ENCODE measurements at regions not wholly inside any gene's neighbourhood (a gene's known extent, or its start where the extent isn't known, plus 50 kb on each side); places are given as distances from the start of the nearest gene placed in this dataset.

- no peaks in the 10 kb centered on the region for H3K4me1 Mint-ChIP-seq (ENCODE audit: low read depth)
- H3K4me3 Mint-ChIP-seq (ENCODE audit: low read depth), result no peak overlapping the region
- no peak overlapping the region for H3K27ac Mint-ChIP-seq
- TF ChIP-seq, protein P1, sequence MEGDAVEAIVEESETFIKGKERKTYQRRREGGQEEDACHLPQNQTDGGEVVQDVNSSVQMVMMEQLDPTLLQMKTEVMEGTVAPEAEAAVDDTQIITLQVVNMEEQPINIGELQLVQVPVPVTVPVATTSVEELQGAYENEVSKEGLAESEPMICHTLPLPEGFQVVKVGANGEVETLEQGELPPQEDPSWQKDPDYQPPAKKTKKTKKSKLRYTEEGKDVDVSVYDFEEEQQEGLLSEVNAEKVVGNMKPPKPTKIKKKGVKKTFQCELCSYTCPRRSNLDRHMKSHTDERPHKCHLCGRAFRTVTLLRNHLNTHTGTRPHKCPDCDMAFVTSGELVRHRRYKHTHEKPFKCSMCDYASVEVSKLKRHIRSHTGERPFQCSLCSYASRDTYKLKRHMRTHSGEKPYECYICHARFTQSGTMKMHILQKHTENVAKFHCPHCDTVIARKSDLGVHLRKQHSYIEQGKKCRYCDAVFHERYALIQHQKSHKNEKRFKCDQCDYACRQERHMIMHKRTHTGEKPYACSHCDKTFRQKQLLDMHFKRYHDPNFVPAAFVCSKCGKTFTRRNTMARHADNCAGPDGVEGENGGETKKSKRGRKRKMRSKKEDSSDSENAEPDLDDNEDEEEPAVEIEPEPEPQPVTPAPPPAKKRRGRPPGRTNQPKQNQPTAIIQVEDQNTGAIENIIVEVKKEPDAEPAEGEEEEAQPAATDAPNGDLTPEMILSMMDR (IDR thresholded peaks at IDR 0.05; ENCODE audit: unreplicated experiment), result no peak
- H3K36me3 Mint-ChIP-seq (ENCODE audit: insufficient read depth), result no peaks in the 10 kb centered on the region
- H3K27me3 Mint-ChIP-seq, result peaks cover 8% of the 10 kb centered on the region
- H3K9me3 Mint-ChIP-seq (ENCODE audit: low read depth), result no peaks in the 10 kb centered on the region
- no peak for DNase-seq (ENCODE audit: low spot score, unreplicated experiment)
Observed at GRCh38 chr9:90064248-90064647, 459.4 kb downstream of the GADD45G start.

GRCh38 chr9:90064971-90065370 is 460.2 kb downstream of the GADD45G start:
- H3K36me3 Mint-ChIP-seq (ENCODE audit: insufficient read depth), result no peaks in the 10 kb centered on the region
- H3K4me1 Mint-ChIP-seq (ENCODE audit: low read depth), result no peaks in the 10 kb centered on the region
- H3K27ac Mint-ChIP-seq, result no peak overlapping the region
- no peak for DNase-seq (ENCODE audit: low spot score, unreplicated experiment)
- H3K4me3 Mint-ChIP-seq (ENCODE audit: low read depth), result no peak overlapping the region
- TF ChIP-seq, protein P1 (IDR thresholded peaks at IDR 0.05; ENCODE audit: unreplicated experiment), result no peak
- H3K27me3 Mint-ChIP-seq, result peaks cover 9% of the 10 kb centered on the region
- no peaks in the 10 kb centered on the region for H3K9me3 Mint-ChIP-seq (ENCODE audit: low read depth)

GRCh38 chr9:90065851-90066250 is 461.0 kb downstream of the GADD45G start:
- TF ChIP-seq, protein P1 (IDR thresholded peaks at IDR 0.05; ENCODE audit: unreplicated experiment), result no peak
- Mint-ChIP-seq H3K9me3 (ENCODE audit: low read depth) (no peaks in the 10 kb centered on the region), H3K4me1 (ENCODE audit: low read depth) (no peaks in the 10 kb centered on the region), H3K27ac (no peak overlapping the region), H3K36me3 (ENCODE audit: insufficient read depth) (no peaks in the 10 kb centered on the region), H3K4me3 (ENCODE audit: low read depth) (no peak overlapping the region), H3K27me3 (peaks cover 11% of the 10 kb centered on the region)
- no peak for DNase-seq (ENCODE audit: low spot score, unreplicated experiment)

- Mint-ChIP-seq H3K4me3 (ENCODE audit: low read depth) (no peak overlapping the region), H3K9me3 (ENCODE audit: low read depth) (no peaks in the 10 kb centered on the region), H3K4me1 (ENCODE audit: low read depth) (no peaks in the 10 kb centered on the region), H3K27ac (no peak overlapping the region), H3K36me3 (ENCODE audit: insufficient read depth) (no peaks in the 10 kb centered on the region), H3K27me3 (peaks cover 18% of the 10 kb centered on the region)
- TF ChIP-seq, protein P1 (IDR thresholded peaks at IDR 0.05; ENCODE audit: unreplicated experiment), result no peak
- no peak for DNase-seq (ENCODE audit: low spot score, unreplicated experiment)
Observed at GRCh38 chr9:90069085-90069484, 464.3 kb downstream of the GADD45G start.

DNA sequence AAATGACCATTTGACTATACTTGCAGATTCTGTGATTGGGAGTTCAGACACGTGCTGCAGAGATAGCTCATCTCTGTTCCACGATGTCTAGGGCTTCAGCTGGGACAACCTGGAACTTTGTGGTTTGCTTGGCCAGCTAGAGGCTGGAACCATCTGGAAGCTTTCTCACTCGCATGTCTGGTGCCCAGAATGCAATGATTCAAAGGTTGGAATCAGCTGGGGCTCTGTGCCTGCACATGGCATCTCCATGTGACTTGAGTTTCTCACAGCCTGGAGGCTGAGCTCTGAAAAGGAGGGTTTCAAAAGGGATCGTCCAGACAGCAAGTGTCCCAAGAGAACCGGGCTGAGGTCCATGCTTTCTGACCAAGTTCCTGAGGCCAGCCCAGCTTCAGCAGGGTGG is 465.2 kb downstream of the GADD45G start:
- DNase-seq (ENCODE audit: low spot score, unreplicated experiment), result no peak
- Mint-ChIP-seq H3K27me3 (peaks cover 18% of the 10 kb centered on the region), H3K9me3 (ENCODE audit: low read depth) (no peaks in the 10 kb centered on the region), H3K27ac (no peak overlapping the region), H3K36me3 (ENCODE audit: insufficient read depth) (no peaks in the 10 kb centered on the region), H3K4me1 (ENCODE audit: low read depth) (no peaks in the 10 kb centered on the region), H3K4me3 (ENCODE audit: low read depth) (no peak overlapping the region)
- TF ChIP-seq, protein P1 (IDR thresholded peaks at IDR 0.05; ENCODE audit: unreplicated experiment), result no peak
